SK-N-SH treated with all-trans-retinoic acid at 6 μM for 48 hours (cell line): ENCODE measurements at regions not wholly inside any gene's neighbourhood (a gene's known extent, or its start where the extent isn't known, plus 50 kb on each side); places are given as distances from the start of the nearest gene placed in this dataset.

Source experiments
- ARNTL ChIP-seq: fragments of 450-650 bp; formaldehyde crosslinking; IDR thresholded peaks from 2 replicates; pipeline ENCODE4 v1.5.0; 2020; ENCODE audit warnings: low read depth, mild to moderate bottlenecking, moderate library complexity, borderline replicate concordance
- CSDC2 ChIP-seq: fragments of 250-450 bp; sonication (Bioruptor Pico); IDR thresholded peaks from 2 replicates; pipeline ENCODE4 v1.5.0; 2020; ENCODE audit warnings: mild to moderate bottlenecking, moderate library complexity
- RARB ChIP-seq: fragments of 250-450 bp; sonication (Bioruptor Pico); IDR thresholded peaks from 2 replicates; pipeline ENCODE4 v1.8.0; 2021; ENCODE audit warnings: mild to moderate bottlenecking, moderate library complexity
- ZC3H10 ChIP-seq: fragments of 250-450 bp; sonication (Bioruptor Pico); IDR thresholded peaks from 2 replicates; pipeline ENCODE4 v1.5.1; 2021; ENCODE audit warnings: mild to moderate bottlenecking, moderate library complexity
- ZFP30 ChIP-seq: fragments of 450-650 bp; formaldehyde crosslinking; IDR thresholded peaks from 2 replicates; pipeline ENCODE4 v1.5.0; 2022; ENCODE audit warnings: mild to moderate bottlenecking, moderate library complexity

- TF ChIP-seq ARNTL (CRISPR knock-in tag) (no peak), RARB (no peak), ZC3H10 (CRISPR knock-in tag) (no peak), ZFP30 (CRISPR knock-in tag) (no peak), CSDC2 (CRISPR knock-in tag) (no peak)
These were observed 815.5 kb upstream of the SLC35B3 start for GRCh38 chr6:9250852-9251251.
